GM12864 (cell line): ENCODE measurements at regions not wholly inside any gene's neighbourhood (a gene's known extent, or its start where the extent isn't known, plus 50 kb on each side); places are given as distances from the start of the nearest gene placed in this dataset.

ENCODE experiments used
- DNase-seq: peaks from one replicate; pipeline ENCODE4 v3.0.0-alpha.2; 2011; ENCODE audit warnings: low read depth
- H3K4me3 ChIP-seq: 2 replicates; pipeline ENCODE4 v1.5.1; 2011; ENCODE audit warnings: mild to moderate bottlenecking, low read depth, low read length, control low read depth
- TF ChIP-seq, protein P1 (sequence below): IDR thresholded peaks from 2 replicates; pipeline ENCODE4 v1.5.1; 2011; ENCODE audit warnings: low read depth, mild to moderate bottlenecking, moderate library complexity, low read length, control low read depth, inconsistent platforms; ENCODE audit errors: missing control alignments

DNA sequence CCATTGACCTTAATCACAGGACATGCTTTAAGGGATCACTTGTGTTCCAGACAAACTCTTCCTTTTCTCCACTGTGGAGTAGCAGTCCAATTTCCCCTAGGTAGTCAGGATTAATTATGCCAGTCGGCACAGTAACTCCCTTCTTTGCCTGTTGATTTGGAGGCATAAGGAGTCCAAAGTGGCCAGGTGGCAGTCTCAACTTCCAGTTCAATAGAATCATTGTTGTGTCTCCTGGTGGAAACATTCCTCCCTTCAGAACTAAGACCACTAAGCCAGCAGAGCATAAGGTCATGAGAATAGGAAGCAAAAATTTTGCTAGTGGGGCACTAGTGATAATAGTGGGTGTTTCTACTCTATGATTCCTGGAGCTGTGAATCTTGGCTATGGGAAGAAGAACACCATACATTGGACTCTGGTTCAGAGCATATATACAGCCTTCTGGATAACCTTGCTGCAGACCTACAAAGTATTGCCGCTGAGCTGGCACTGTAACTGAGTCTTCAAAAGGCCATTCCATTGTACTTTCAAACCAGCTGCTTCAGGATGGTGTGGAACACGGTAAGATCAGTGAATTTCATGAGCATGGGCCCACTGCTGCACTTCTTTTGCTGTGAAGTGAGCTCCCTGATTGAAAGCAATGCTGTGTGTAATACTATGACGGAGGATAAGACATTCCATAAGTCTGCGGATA is 147.3 kb upstream of the MAX start:
- TF ChIP-seq, protein P1, sequence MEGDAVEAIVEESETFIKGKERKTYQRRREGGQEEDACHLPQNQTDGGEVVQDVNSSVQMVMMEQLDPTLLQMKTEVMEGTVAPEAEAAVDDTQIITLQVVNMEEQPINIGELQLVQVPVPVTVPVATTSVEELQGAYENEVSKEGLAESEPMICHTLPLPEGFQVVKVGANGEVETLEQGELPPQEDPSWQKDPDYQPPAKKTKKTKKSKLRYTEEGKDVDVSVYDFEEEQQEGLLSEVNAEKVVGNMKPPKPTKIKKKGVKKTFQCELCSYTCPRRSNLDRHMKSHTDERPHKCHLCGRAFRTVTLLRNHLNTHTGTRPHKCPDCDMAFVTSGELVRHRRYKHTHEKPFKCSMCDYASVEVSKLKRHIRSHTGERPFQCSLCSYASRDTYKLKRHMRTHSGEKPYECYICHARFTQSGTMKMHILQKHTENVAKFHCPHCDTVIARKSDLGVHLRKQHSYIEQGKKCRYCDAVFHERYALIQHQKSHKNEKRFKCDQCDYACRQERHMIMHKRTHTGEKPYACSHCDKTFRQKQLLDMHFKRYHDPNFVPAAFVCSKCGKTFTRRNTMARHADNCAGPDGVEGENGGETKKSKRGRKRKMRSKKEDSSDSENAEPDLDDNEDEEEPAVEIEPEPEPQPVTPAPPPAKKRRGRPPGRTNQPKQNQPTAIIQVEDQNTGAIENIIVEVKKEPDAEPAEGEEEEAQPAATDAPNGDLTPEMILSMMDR: no peak
- no peak for DNase-seq
- H3K4me3 ChIP-seq: no peak overlapping the region

DNA sequence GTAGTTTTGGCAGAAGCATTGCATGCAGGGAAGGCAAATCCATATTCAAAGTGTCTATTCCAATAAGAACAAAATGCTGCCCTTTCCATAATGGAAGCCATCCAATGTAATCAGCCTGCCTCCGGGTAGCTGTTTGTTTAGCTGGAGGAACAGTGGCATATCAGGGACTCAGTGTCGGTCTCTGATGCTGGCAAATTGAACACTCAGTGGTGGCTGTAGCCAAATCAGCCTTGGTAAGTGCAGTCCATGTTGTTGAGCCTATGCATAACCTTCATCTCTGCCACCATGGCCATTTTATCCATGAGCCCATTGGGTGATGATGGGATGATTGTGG is 147.8 kb upstream of the MAX start:
- DNase-seq: no peak
- H3K4me3 ChIP-seq: no peak overlapping the region
- TF ChIP-seq, protein P1: no peak

DNA sequence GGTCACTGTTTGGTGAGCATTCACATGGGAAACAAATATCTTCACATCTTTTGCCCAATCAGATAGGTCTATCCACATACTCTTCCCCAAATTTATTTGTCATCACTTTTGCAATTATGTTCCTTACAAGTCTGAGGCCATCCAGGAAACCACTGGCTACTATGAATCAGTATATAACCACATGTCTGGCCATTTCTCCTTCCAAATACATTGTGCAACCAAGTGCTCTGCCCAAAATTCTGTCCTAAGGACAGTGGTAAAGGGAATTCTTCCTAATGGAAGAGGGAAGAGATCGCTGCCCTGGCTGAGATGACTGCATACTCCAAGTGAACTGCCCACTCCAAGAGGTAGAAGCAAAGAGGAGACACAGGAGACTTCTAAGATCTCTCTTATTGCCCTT is 148.9 kb upstream of the MAX start:
- TF ChIP-seq, protein P1: no peak
- DNase-seq: no peak
- no peak overlapping the region for H3K4me3 ChIP-seq

DNA sequence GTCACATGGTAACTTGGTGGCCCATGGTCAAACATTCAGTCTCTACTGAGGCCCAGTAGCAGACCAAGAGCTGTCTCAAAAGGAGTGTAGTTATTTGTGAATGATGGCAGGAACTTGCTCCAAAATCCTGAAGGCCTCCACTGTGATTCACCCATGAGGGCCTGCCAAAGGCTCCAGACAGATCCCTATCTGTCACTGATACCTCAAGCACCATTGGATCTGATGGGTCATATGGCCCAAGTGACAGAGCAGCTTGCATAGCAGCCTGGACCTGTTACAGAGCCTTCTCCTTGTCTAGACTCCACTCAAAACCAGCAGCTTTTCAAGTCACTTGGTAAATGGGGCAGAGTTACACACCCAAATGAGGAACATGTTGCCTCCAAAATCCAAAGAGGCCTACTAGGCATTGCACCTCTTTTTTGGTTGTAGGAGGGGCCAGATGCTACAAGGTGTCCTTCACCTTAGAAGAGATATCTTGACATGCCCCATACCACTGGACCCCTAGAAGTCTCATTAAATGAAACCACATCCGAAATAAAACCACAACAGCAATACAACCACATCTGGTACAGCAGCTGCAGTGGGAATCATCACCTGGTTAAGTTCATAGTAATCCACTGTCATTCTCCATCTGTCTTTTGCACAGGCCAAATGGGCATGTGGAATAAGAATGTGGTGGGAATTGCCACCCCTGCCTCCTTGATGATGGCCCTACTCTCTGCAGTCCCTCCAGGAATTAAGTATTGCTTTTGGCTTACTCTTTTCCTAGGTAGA is 150.4 kb upstream of the MAX start:
- TF ChIP-seq, protein P1: no peak
- DNase-seq: no peak

DNA sequence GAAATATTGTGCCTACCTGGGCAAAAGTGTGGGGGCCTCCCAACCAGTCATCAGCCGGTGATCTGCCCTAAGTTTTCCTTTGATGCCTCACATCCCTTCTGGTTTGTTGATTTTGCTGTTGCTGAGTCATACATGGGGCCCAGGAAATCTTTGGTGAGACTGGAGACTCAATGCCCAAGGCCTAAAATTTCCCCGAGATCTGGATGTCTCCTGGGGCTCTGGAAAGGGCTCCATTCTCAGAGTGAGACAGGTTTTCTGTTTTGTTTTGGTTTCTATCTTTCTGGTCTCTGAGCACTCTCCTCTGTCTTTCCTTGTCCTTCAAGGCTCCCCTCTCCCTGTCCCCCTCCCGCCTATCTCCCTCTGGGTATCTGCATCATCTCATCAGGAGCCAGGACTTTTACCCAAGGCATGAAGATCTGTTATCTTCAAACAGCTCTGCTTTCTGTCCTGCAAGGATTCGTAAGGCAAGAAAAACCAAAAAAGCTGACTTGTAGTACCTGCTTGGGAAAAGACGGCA is 152.8 kb upstream of the MAX start:
- no peak overlapping the region for H3K4me3 ChIP-seq
- no peak for DNase-seq
- TF ChIP-seq, protein P1: no peak

More for the DNA sequence above, 150.4 kb upstream of the MAX start:
- H3K4me3 ChIP-seq: no peak overlapping the region

DNA sequence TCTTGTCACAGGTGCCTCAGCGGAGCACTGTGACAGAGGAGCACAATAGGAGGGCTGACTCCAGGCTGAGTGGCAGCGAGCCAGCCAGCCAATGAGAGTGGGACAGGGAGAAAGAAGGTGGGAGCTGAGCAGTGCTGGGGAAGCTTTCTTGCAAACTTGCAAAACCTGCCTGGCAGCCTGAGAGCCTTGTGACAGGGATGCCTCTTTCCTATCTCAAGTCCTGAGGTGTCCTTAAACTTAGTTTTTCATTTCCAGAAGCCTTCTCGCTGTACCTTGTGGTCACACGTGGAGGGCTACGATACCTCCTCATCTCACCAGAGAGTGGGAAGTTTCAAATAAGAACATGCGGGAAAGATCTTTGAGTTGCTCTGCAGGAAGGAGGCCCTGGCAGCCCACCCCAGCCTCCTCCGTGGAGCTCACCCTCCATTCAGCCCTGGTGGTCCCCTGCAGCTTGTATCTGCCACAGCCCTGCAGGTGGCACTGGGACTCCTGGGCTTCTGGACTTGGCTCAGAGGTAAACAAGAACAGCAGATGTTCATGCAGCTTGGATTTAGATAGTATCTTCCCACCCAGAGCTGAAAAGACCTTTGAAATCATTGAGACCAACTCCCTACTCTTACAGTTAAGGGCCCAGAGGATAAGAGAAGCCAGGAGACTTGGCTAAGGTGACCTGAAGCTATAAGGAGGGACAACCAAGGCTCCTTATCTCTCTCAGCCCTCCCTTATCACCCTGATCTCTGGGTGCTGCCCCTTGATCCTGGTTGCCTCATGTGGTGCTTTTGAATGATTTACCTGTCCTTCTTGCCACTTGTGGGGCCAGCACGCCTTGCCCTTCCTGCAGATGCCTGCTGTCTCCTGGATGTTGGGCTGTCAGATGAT is 153.5 kb upstream of the MAX start:
- DNase-seq: no peak
- TF ChIP-seq, protein P1: no peak
- H3K4me3 ChIP-seq: no peak overlapping the region
